ENCODE measurements at regions not wholly inside any gene's neighbourhood (a gene's known extent, or its start where the extent isn't known, plus 50 kb on each side); places are given as distances from the start of the nearest gene placed in this dataset.
"Not testable (repeated sequence)": the region's sequence is repeated elsewhere in the genome, so short reads cannot be mapped to it uniquely, and the experiment has no call there.

DNA sequence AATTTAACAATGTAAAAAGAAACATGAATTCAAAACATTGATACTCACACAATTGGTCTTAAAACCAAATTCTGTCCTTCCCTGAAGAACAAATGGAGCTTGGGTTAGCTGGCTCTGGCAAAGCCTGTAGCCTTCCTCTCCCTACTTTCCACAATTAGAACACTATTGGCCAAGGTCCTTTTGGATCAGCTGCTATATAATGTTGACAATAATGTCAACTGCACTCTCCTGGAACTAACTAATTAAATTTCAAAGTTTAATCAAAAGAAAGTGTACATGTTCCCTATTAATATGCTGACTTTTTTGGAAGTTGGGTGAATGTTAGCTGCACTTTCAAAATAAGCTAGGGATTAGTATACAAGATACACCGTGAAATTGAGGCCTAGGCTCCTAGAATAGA lies 440.1 kb upstream of the NFE2L3 start:
- DNase-seq = no peak

DNA sequence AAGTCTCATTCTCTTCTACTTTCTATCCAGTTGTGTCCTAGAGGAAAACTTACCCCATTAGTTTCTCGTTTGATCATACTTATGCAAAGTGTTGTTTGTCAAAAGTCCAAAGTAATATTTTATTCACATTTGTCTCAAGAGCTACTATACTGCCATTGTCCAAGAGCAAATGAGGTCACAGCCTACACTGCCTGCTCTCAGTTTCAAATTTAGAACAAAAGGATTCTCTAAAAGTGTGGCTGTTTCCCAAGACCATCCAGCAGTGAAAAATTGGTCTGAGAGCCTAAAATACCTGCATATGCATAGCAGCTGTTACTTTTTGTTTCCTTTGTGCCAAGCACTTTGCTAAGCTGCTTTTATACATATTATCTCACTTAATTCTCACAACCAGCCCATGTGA lies 439.5 kb upstream of the NFE2L3 start:
- DNase-seq = no peak

DNA sequence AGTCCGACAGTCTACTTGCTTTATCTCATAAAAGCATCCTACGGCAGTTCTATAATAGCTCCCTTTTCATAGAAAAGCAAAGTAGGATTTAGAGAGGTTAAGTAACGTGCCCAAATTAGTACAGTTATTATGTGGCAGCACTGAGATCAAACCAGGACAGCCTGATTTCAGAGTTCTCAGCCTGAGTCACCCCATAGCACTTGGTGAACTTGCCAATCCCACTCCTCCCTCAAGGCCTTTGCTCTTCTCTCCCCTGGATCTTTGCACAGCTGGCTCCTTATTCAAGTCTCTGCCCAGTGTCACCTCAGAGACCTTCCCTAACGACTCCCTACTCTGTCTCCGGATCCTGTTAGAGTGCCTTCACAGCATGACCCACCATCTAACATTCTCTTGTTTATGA lies 438.0 kb upstream of the NFE2L3 start:
- DNase-seq = no peak

DNA sequence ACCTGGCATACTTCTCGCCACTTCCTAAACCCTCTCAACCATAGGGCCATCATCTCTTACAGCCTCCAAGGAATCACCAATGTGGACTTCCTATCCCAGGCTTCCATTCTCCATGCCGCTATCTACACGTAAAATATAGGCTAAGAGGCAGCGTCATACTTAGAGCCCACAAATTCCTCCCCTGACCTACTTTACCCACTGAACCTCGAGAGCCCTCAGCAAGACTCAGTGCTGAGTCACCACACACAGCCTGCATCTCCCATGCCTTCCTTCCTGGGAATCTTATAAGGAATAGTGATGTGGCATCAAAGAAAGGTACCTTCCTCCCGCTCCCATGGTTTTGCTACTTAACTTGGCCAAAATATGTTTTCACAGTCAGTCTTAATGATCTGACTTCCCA lies 435.6 kb upstream of the NFE2L3 start:
- DNase-seq = no peak

DNA sequence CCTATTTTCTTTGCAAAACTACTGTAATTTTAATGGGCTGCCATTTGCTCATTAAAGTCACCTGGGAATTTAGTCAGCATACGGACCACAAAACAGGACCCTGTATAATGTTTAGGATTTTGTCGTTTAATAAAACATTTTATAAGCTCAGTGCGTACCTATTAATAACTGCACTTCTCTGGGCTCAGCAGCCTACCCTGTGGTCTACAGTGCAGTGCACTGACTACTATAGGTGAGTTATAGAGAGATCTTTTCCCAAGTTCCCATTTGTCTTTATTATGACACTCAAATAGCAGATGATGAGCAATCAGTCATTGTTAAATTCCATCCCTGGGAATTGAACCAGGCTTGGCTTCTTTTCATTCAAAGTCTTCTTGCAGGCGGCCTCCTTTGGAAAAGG lies 433.4 kb upstream of the NFE2L3 start:
- no peak for DNase-seq

DNA sequence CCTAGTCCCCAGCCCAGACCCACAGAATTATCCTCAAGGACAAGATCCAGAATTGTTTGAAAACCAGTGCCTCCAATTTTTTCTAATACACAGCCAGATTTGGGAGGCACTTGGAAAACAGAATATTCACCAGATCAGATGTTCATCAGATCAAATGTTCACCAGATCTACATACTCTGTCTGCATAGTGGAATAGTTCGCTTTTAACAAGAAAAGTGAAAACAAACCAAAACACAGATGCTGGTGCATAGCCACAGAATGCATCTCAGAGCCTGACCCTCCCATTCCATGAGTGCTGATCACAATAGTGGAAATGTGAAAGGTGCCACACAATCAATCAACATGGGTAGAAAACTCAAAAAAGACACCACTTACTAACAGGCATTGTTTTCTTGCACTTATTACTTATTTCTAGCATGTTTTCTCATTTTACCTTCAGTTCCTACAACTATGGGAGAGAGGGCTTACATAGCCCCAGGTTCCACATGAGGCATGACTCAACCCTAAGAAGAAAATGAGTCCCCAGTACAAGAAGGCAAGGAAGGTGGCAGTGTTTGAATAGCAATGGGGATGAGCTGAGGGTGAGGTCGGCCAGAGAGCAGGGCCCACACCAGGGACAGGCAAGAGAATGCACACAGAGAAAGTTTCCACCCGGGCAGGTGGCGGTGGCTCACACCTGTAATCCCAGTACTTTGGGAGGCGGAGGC lies 432.7 kb upstream of the NFE2L3 start:
- no peak for DNase-seq

DNA sequence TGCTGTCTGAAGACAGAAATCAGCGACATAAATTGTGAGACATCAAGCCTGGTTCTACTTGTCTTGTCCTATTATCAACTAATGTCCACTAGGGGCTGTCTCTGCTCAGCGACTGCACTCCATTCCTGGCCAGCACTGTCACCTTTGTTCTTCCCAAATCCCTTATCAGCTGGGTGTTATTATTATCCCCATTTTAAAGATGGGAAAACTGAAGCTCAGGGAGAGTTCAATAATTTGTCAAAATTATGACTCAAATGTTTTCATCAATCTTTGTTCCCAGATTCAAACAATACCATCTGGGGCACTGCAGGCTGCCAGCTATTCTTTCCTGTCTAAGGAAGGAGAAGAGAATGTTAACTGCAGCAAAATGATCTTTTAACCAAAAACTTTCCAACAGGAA lies 431.6 kb upstream of the NFE2L3 start:
- DNase-seq = no peak

DNA sequence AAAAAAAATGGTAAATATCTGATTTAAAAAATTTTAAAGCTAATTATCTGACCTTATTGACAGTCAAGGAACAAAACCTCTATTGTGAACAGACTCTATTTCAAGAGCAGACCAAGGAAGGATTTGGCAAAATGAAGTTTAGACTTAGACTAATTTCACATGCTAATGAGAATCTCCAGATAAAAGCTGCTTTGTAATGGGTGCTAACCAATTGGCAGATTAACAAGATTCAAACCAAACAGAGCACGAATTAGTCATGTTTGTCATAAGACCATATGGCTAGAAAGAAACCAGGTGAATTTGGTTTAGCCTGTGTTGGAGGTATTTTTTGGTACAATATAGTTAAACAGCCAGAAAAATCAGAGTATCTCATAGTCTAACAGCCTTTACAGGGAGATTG lies 429.1 kb upstream of the NFE2L3 start:
- no peak for DNase-seq

DNA sequence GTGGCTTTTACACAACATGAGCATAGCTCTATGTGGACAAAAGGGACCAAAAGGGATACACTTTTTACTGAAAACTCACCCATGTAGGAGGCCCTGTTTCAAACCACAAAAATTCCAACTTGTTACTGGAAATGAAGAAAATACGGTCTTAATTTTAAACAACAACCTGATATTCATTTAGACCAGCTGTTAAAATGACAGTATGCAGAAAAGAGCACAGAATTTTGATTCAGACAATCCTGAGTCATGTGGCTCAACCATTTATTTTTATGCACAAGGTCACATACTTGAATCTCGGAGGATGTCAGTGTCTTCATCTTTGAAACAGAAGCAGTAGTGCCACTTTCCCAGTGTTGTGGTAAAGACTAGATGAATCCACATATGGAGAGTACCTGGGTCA lies 426.5 kb upstream of the NFE2L3 start:
- DNase-seq = no peak

DNA sequence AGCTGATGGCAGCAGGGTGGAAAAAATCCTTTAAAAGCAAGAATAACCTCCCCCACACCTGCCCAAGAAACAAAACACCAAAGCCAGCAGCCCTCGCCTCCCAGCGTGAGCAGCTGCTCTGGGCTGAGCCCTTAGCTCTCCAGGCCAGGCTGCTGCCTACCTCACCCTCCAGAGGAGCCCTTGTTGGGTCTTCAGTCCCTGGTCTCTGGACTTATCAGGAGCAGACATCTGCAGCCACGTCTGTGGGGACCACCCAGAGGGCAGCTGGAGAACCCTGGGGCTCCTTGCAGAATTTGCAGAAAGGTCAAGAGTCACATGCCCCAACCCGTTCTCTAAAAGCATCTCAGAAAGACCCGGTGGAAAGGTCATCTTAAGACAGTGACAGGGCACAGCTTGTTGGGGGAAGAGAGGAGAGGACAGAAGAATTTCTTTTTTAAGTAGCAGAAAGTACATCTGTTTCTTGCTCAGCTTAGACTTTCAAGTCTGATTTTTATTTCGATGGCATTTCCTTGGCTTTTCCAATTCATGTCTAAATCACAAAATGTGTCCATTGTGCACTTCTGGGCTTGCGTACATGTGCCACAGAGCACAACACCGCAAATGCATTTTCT lies 425.7 kb upstream of the NFE2L3 start:
- no peak for DNase-seq

DNA sequence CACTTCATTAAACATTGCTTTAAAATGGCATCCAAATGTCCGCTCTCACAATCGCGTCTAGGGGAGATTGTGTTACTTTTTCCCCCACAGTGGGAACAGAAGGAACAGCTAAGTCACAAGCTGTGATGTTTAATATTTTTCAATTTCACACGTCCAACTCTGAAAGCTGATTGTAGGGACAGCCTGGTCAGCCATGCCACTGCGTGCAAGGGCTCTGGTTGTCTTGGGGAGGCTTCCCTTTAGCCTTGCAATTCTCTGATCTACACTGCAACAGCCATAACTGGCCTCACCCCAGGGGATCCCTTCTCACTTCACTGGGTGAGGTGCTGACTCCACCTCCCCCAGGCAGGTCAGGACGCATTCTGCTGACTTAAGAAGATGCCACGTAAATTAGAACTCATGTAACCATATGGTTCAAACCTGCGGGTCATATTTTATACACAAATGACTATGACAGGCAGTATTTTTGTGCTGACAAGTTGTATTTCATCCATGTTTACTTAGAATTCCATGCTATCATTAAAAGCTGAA lies 425.2 kb upstream of the NFE2L3 start:
- no peak for DNase-seq

DNA sequence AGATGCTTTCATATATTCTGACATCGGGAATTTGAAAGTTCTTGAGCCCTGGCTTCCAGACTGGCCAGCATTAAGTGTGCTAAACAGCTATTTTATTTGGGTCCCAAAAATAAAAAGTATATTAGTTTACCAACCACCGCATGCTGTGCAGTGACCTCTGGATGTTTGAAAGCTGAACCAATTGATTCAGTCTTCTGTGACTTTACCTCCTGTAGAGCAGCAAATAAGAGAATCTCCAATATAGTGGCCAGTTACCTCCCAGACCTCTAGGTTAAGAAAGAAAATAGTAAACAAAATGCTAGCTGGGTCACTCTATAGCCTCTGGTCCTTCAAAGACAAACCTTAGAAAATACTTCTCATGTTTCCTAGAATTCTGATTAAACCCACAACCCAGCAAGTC lies 424.6 kb upstream of the NFE2L3 start:
- DNase-seq = no peak

DNA sequence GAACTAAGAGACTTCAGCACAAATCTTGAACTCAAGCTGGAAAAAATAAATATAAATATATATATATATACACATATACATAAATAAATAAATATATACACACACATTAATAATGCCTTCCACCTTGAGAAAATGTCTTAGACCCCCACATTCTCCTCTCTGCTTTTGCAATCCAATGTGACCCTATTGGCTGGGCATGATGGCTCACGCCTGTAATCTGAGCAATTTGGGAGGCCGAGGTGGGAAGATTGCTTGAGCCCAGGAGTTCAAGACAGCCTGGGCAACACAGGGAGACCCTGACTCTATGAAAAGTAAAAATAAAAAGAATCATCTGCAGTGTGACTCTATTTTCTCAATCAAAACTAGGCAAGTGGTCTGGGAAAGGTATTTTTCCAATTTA lies 424.1 kb upstream of the NFE2L3 start:
- no peak for DNase-seq

DNA sequence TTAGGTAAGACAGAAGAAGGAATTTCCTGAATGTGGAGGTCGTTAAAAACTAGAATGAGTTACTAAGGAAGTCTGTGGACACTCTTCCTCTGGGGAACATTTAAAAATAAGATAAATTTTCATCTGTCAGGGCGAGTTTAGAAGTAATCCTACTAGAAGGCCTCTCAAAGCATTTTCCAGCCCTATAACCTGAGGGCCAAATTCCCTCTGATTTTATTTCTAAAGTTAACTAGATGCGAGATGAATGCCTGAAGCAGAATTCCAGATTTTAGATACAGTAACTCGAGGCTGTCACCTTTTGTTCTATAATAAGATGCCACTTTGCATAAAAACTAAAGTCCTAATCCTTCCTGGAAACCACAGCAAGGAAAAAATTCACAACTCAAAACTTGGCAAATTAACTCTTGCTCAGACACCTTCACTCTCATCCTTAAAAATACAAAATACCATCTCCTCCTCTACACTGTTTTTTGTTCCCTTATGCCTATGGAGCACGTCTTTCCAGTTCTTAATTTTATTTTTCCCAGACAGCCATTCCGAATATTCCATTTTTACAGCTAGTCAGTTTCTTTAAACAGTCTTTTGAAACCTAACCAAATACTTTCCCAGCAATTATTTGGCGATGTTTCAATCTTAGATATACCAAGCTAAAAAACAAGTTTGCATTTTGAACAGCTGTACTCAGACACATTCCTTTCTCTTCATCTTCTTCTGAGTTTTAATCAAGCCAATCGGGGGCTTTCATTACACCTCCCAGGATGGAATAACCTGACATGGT lies 420.7 kb upstream of the NFE2L3 start:
- peak; percentile 43 for DNase-seq

DNA sequence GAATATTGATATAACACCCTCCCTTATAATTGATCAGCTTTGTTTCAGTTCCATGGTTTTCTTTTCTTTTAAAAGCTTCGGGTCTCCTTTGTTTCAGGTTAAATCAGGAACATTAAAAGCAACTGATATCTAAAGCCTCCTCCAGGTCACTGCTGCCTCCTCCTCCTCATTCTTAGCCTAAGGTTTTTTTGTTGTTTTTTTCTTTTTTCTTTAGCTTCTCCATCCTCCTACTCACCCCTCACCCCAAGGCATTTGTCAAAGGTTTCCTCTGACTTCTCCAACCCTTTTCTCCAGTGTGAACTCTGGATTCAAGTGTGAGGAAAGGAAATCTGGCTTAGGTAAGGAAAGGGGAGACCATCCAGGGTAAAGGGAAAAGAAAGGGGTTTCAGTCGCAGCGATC lies 420.2 kb upstream of the NFE2L3 start:
- no peak for DNase-seq

DNA sequence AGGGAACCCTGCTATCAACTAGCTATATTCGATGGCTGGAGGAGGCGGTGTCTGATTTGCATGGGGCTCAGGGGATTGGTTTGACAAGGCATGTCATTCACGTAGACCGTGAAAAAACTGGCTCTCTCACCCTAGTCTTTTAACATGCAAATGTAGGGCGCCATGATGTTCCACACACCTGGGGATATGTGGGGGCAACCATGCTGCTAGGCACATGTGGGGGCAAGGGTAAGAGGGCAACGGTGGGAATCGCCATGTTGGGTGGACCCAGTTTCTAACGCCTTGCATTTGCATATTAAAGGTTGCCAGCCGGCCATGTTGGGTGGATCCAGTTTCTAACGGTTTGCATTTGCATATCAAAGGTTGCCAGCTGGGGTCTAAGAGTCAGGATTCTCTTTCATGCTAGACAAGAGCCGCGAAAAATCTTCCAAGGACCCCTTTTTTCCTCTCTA lies 419.2 kb upstream of the NFE2L3 start:
- DNase-seq = no peak

DNA sequence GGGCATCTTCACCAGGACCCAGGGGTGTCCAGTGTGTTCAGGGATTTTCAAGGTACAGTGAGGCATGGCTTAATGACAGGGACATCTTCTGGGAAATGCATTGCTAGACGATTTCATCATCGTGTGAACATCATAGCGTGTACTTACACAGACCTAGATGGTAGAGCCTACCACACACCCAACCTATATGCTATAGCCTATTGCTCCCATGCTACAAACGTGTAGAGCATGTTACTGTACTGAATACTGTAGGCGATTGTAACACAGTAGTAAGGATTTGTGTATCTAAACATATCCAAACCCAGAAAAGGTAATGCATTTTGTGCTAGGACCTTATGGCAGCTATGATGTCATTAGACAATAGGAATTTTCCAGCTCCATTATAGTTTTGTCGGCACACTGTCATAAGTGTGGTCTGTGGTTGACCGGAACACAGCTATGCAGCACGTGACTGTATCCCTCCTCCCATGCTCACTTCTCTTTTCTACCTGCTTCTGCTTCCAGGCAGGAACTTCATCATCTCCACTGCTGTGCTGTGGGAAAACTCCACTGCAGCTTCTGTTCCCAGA lies 416.2 kb upstream of the NFE2L3 start:
- DNase-seq = no peak

DNA sequence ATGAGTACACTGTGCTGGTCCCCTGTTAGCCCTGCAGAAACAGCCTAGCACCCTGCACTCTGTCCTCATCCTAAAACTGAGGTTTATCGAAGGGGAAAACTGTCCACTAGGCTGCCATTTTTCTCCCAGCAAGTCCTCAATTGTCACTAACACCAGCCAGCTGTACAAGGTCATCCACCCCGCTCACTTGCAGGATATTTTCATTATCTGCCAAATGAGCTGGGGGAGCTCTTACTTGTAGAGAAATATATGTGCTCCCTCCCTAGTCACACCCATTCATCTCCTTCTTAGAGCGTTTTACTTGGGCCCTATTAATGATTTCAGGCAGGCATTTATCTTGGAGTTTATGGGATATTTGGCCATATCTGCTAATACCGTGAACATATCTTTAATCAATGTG lies 413.5 kb upstream of the NFE2L3 start:
- no peak for DNase-seq

DNA sequence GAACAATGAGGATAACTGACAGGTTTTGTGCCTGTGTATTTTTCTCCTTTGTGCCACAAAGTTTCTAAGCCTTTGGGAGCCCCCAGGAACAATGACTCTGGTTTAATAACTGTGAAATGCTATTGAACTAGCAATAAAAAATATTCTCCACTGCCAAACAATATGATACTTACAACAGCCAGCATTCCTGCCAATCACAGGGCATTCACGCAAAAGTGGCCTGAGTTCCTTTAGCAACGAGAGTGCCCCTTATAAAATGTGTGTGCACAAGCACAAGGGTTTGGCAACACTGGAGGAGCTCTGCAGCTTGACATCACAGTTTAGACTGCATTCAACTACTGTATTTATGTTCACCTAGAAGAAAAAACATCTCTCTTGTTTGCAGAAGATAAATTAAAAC lies 412.9 kb upstream of the NFE2L3 start:
- DNase-seq = no peak

DNA sequence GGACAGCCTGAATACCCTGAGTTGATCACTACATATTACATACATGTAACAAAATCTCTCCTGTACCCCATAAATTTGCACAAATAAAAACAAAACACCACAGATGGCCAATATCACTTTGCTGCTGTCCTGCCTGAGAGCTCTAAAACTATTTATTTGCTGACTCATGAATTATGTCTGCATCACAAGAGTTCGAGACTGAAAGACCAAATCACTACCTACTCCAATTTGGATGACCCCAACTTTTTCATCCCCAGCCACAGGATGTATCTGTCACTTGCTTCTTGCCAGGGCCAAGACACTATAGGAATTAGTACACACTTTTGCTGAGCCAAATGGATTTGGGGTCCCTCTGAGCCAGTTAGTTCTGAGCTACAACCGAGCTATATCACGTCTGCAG lies 409.7 kb upstream of the NFE2L3 start:
- DNase-seq = no peak

DNA sequence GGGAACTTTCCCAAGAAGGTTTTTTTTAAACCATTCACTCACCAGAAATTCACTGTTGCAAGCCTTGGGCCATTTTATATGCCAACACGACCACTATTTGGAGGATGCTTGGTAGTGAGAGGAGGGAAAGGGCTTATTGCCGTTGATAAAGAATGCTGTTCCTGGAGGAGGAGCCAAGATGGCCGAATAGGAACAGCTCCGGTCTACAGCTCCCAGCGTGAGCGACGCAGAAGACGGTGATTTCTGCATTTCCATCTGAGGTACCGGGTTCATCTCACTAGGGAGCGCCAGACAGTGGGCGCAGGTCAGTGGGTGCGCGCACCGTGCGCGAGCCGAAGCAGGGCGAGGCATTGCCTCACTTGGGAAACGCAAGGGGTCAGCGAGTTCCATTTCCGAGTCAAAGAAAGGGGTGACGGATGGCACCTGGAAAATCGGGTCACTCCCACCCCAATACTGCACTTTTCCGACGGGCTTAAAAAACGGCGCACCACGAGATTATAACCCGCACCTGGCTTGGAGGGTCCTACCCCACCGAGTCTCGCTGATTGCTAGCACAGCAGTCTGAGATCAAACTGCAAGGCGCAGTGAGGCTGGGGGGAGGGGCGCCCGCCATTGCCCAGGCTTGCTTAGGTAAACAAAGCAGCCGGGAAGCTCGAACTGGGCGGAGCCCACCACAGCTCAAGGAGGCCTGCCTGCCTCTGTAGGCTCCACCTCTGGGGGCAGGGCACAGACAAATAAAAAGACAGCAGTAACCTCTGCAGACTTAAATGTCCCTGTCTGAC lies 408.1 kb upstream of the NFE2L3 start:
- DNase-seq = not testable (repeated sequence)
